ENCODE measurements at regions not wholly inside any gene's neighbourhood (a gene's known extent, or its start where the extent isn't known, plus 50 kb on each side); places are given as distances from the start of the nearest gene placed in this dataset.
"Not testable (repeated sequence)": the region's sequence is repeated elsewhere in the genome, so short reads cannot be mapped to it uniquely, and the experiment has no call there.

DNA sequence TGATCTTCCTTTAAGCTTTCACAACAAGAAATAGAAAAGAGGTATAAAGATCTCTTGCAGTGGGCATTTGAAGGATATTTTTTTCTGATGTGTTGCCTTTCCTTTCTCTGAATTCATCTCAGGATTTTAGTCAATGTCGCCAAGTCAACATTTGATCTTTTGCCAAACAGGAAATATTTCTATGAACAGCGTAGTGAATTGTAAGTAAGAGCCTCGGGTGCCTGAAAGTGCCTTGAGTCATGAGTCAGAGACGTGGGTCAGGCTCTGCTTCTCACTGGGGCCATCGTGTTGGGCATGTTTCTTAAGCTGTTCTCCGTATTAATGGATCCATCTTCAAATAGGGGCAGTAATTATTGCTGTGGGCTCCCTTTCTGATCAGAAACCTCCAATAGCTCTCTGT lies 471.4 kb upstream of the AMELY start:
- Histone ChIP-seq H3K27me3 (ENCODE audit: insufficient read depth, low read length) (no peaks in the 10 kb centered on the region), H3K4me3 (ENCODE audit: low read length) (no peak overlapping the region), H3K9me3 (ENCODE audit: low read depth, low read length) (no peaks in the 10 kb centered on the region), H3K4me1 (ENCODE audit: insufficient read depth, low read length) (no peaks in the 10 kb centered on the region)

DNA sequence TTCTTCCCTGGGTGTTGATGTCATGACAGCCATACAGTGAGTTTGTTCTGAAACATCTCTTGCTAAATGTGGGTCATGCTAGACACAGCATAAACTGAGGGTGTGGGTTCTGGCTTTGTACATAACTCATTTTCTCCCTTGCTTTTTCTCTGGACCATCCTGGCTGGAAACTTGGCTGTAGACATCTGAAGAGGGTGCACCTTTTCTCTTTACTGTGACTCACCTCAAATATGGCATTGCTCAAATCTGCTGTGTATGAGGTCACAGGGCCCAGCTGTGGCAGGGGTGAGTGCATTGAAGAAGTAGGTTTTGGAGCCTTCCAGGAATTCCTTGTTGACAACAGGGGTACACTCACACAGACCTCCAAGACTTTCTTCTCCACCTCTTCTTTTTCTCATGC lies 465.5 kb upstream of the AMELY start:
- no peak overlapping the region for H3K4me3 ChIP-seq (ENCODE audit: low read length)
- H3K27me3 ChIP-seq (ENCODE audit: insufficient read depth, low read length): no peaks in the 10 kb centered on the region
- H3K4me1 ChIP-seq (ENCODE audit: insufficient read depth, low read length): no peaks in the 10 kb centered on the region
- no peaks in the 10 kb centered on the region for H3K9me3 ChIP-seq (ENCODE audit: low read depth, low read length)

DNA sequence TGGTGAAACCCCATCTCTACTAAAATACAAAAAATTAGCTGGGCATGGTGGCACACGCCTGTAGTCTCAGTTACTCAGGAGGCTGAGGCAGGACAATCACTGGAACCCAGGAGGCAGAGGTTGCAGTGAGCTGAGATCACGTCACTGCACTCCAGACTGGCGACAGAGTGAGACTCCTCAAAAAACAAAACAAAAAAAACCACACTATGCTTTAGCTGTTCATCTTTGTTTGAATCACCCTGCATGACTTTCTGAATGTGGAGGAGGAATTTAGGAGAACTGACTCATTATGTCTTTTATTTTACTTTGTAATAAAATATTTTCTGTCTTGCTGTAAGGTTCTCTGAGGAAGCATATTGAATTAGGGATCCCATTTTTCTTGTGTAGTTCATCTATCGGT lies 462.9 kb upstream of the AMELY start:
- H3K9me3 ChIP-seq (ENCODE audit: low read depth, low read length): not testable (repeated sequence)

DNA sequence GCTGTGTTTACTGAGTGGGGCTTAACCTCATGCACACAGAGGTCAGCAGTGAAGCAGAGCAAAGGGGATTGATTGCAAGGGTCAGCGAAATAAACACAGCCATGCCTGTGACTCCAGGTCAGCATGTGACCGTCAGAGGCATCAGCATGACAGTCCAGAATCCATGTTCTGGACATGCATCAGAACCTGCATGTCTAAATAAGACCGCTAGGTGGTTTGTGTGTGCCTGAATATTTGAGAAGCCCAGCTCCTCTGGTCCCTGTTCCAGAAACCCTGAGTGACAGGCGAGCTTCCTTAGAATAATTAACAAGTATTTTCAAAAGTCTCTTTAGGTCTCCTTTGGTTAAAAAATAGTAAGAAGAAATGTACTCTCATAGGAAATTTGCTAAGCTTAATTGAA lies 460.4 kb upstream of the AMELY start:
- not testable (repeated sequence) for H3K4me1 ChIP-seq (ENCODE audit: insufficient read depth, low read length); H3K27me3 ChIP-seq (ENCODE audit: insufficient read depth, low read length); H3K9me3 ChIP-seq (ENCODE audit: low read depth, low read length); H3K4me3 ChIP-seq (ENCODE audit: low read length)

More for the DNA sequence above, 462.9 kb upstream of the AMELY start:
- not testable (repeated sequence) for H3K27me3 ChIP-seq (ENCODE audit: insufficient read depth, low read length); H3K4me1 ChIP-seq (ENCODE audit: insufficient read depth, low read length); H3K4me3 ChIP-seq (ENCODE audit: low read length)

DNA sequence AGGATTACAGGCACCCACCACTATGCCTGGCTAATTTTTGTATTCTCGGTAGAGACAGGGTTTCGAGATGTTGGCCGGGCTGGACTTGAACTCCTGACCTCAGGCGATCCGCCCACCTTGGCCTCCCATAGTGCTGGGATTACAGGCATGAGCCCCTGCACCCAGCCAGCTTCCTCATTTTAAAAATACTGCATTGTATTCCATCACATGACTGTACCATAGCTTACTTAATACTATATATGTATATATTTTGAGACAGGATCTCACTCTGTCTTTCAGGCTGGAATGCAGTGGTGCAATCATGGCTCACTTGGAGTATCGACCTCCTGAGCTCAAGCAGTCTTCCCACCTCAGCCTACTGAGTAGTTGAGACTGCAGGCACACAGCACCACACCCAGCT lies 459.5 kb upstream of the AMELY start:
- H3K9me3 ChIP-seq (ENCODE audit: low read depth, low read length); H3K4me1 ChIP-seq (ENCODE audit: insufficient read depth, low read length); H3K27me3 ChIP-seq (ENCODE audit: insufficient read depth, low read length); H3K4me3 ChIP-seq (ENCODE audit: low read length): not testable (repeated sequence)

DNA sequence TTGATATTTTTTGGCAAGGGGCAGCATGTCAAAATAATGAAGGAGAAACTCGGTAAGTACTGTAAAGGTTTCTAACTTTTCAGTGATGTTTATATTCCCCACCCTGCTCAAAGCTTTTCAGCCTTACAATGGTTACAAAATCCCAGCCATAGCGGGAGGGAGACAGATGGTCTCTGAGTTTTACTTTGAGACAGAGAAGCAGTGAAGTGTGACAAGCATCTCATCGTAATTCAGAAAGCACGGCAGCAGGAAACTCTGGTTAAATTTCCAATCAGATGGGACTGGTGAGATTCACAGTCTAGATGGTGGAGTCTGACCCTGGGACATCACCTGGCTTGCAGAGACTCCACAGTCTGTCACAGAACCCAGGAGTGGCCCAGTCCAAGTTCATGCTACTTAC lies 448.0 kb upstream of the AMELY start:
- H3K4me1 ChIP-seq (ENCODE audit: insufficient read depth, low read length): no peaks in the 10 kb centered on the region
- no peaks in the 10 kb centered on the region for H3K9me3 ChIP-seq (ENCODE audit: low read depth, low read length)
- no peaks in the 10 kb centered on the region for H3K27me3 ChIP-seq (ENCODE audit: insufficient read depth, low read length)
- no peak overlapping the region for H3K4me3 ChIP-seq (ENCODE audit: low read length)

DNA sequence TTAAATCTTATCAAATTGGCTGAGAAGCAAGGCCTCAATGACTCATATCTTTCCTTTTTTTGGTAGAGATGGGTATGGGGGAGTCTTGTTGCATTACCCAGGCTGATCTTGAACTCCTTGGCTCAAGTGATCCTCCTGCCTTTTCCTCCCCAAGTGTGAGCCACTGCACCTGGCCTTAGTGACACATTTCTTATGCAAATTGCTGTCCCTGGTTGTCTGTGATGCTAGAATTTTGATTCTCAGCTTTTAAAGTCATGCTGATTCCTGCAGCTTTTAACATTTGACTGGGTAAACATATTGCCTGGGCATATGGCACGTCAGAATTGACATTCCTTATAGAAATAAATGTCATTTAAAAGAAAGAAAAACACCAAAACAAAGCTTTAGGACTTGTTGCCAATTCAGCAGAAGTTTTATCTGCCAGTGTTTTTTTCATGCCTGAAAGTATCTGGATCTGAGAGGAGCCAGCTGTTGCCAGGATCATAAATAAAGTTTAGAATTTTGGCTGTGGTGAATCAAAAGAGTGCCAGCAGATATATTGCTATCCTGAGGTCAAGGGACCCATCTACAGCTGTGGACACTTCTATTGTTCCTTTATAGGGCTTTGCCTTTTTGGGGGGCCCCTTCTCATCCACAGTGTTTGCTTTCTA lies 446.7 kb upstream of the AMELY start:
- Histone ChIP-seq H3K4me1 (ENCODE audit: insufficient read depth, low read length) (no peaks in the 10 kb centered on the region), H3K9me3 (ENCODE audit: low read depth, low read length) (no peaks in the 10 kb centered on the region), H3K27me3 (ENCODE audit: insufficient read depth, low read length) (no peaks in the 10 kb centered on the region), H3K4me3 (ENCODE audit: low read length) (no peak overlapping the region)

DNA sequence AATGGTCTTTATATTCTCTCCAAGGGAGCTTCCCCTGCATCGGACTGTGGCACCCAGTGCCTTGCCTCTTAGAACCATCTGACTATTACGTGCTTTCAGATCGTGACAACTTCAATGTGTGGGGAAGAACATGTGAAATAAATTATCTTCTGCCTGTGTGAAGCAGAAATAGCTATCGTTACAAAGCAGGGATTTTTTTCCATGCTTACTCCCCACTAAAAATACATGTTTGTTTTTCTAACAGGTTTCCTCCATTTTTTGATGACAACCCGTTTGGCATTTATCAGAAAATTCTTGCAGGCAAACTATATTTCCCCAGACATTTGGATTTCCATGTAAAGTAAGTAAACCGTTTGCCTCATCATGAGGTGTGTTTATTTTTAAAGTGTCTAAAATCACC lies 444.3 kb upstream of the AMELY start:
- H3K27me3 ChIP-seq (ENCODE audit: insufficient read depth, low read length); H3K4me3 ChIP-seq (ENCODE audit: low read length); H3K4me1 ChIP-seq (ENCODE audit: insufficient read depth, low read length); H3K9me3 ChIP-seq (ENCODE audit: low read depth, low read length): not testable (repeated sequence)

DNA sequence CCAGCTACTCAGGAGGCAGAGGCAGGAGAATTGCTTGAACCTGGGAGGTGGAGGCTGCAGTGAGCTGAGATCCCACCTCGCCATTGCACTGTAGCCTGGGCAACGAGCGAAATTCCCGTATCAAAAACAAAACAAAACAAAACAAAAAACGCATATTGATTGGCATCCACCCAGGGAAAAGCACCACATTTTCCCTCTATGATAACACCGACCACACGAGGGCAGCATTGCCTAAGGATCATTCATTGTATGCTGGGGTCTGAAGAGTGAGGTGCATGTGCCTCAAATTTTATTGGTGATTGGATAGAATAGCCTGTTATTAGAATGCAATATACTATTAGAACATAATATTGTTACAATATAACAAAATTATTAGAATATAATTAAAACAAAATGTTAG lies 433.1 kb upstream of the AMELY start:
- Histone ChIP-seq H3K4me3 (ENCODE audit: low read length) (no peak overlapping the region), H3K9me3 (ENCODE audit: low read depth, low read length) (no peaks in the 10 kb centered on the region), H3K4me1 (ENCODE audit: insufficient read depth, low read length) (peaks cover 9% of the 10 kb centered on the region), H3K27me3 (ENCODE audit: insufficient read depth, low read length) (no peaks in the 10 kb centered on the region)

DNA sequence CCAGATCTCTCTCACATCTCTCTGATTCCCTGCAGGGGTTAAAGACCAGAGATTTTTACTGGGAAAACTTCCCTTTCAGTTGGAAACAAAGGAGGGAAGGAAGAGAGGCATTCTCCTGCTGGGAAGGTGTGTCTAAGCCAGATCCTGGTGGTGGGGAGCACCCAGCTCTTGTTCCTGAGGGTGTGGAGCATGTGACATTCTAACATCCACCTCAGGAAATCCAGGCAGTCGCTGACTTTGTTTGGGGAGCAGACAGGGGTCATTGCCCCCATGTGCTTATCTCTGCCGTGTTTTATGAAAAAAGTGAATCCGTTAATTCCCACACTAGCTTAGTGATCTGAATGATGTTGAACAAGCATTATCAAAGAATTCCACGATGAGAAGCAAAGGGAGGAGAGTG lies 431.7 kb upstream of the AMELY start:
- H3K4me3 ChIP-seq (ENCODE audit: low read length): no peak overlapping the region
- no peaks in the 10 kb centered on the region for H3K27me3 ChIP-seq (ENCODE audit: insufficient read depth, low read length)
- H3K9me3 ChIP-seq (ENCODE audit: low read depth, low read length): no peaks in the 10 kb centered on the region
- peaks cover 17% of the 10 kb centered on the region for H3K4me1 ChIP-seq (ENCODE audit: insufficient read depth, low read length)

DNA sequence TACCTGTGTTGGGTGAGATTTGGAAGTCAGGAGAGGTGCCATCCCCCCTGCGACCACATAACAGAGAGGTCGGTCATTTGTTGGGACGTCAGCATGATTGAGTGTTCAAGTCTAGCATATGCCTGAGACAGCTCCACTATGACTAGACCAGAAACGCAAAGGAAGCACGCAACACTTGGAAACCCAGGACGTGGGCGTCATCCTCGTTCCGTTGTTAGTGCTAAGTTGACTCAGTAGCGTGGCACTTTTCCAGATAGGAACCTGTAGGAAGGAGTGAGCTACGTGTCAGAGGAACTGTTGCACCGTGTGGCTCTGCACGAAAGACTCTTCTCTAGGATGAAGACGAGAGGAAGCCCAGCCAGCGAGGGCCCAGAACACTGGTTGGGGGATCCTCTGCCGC lies 431.2 kb upstream of the AMELY start:
- H3K9me3 ChIP-seq (ENCODE audit: low read depth, low read length); H3K4me3 ChIP-seq (ENCODE audit: low read length); H3K27me3 ChIP-seq (ENCODE audit: insufficient read depth, low read length): not testable (repeated sequence)
- H3K4me1 ChIP-seq (ENCODE audit: insufficient read depth, low read length): peaks cover 17% of the 10 kb centered on the region

DNA sequence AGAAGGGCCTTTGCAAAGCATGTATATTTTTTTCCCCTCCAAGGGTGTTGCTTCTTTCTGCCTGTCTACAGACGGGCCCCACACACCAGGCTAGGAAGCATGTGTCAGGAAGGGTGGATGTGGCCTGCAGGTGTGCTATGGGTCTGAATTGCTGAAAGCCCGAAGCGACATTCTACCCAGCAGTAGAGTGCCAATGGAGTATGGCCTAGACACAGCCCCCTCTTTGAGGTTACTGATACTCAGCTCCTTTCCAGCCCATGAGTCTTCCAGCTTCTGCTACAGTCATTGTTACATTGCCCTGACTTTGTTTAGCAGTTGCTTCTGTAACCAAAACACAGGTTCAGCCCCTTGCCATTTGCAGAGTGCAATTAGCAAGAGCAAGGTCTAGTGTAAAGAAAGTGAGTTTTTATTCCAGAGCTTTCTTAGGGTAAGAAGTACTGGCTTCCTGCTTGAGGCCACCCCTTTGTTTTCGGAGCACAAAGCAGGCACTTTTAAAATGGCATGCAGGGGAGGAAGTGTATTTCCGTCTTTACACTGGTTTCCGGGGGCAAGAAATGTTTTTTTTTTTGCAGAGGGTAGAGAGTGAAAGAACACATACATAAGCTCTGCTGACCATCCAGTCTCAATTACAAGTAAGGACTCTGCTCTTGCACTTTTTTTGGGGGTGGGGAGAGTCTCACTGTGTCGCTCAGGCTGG lies 428.0 kb upstream of the AMELY start:
- no peak overlapping the region for H3K4me3 ChIP-seq (ENCODE audit: low read length)

DNA sequence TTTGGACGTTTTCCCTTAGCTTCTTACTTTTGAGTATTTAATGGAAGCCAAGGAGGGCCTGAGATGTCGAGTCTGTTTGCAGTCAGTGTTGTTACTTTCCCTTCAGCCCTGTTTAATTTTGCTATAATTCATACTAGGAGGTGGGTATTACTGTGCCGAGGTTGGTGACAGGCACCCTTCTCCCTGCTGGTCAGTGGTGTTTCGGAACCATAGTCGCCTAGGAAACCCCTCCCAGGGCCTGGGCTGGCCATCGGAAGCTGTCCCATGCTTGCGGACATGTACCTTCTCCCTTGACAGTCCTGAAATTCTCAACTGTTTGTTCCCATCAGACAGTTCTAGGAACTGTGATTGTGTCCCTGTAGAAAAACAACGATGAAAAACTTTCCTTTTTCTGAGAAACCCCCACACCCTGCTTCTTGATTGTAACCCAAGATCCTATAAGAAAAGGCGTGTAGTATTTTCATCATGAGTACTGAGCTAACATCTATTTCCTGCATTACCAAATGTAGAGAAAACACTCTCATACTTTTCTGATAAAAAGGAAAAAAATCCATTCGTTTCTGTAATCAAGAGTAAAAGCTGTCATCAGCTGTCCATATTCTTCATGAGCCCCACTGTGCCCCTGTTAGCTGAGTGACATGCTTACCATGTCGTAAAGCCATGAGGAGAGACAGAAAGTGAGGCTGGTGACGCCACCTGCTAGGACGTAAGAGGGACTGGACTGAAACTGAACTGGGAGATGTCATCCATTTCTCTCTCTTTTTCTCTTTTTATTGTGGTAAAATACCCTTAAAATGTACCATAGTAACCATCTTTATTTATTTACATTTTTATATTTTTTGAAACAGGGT lies 424.7 kb upstream of the AMELY start:
- H3K4me3 ChIP-seq (ENCODE audit: low read length): no peak overlapping the region
- H3K27me3 ChIP-seq (ENCODE audit: insufficient read depth, low read length): no peaks in the 10 kb centered on the region
- H3K9me3 ChIP-seq (ENCODE audit: low read depth, low read length): no peaks in the 10 kb centered on the region
- H3K4me1 ChIP-seq (ENCODE audit: insufficient read depth, low read length): peaks cover 17% of the 10 kb centered on the region

More for the DNA sequence above, 428.0 kb upstream of the AMELY start:
- H3K4me1 ChIP-seq (ENCODE audit: insufficient read depth, low read length): peaks cover 17% of the 10 kb centered on the region
- H3K27me3 ChIP-seq (ENCODE audit: insufficient read depth, low read length): no peaks in the 10 kb centered on the region
- H3K9me3 ChIP-seq (ENCODE audit: low read depth, low read length): no peaks in the 10 kb centered on the region

DNA sequence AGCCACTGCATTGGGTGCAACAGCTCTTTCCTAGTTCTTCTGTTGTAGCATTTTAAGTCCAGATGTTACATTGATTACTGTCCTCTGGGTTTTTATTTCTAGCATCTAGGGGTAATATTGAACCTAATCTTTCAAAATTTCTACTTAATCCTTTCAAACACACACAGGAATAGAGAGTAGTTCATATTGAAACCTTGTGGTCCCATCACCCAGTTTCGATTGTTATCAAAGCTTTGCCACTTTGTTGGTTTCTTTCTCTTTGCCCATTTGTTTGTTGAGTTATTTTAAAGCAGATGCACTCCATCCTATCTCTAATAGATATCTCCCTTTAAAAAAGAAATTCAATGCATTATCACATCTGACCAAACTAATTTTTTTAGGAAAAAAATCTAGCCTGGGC lies 422.9 kb upstream of the AMELY start:
- Histone ChIP-seq H3K4me1 (ENCODE audit: insufficient read depth, low read length) (peaks cover 6% of the 10 kb centered on the region), H3K27me3 (ENCODE audit: insufficient read depth, low read length) (no peaks in the 10 kb centered on the region), H3K4me3 (ENCODE audit: low read length) (no peak overlapping the region), H3K9me3 (ENCODE audit: low read depth, low read length) (no peaks in the 10 kb centered on the region)

DNA sequence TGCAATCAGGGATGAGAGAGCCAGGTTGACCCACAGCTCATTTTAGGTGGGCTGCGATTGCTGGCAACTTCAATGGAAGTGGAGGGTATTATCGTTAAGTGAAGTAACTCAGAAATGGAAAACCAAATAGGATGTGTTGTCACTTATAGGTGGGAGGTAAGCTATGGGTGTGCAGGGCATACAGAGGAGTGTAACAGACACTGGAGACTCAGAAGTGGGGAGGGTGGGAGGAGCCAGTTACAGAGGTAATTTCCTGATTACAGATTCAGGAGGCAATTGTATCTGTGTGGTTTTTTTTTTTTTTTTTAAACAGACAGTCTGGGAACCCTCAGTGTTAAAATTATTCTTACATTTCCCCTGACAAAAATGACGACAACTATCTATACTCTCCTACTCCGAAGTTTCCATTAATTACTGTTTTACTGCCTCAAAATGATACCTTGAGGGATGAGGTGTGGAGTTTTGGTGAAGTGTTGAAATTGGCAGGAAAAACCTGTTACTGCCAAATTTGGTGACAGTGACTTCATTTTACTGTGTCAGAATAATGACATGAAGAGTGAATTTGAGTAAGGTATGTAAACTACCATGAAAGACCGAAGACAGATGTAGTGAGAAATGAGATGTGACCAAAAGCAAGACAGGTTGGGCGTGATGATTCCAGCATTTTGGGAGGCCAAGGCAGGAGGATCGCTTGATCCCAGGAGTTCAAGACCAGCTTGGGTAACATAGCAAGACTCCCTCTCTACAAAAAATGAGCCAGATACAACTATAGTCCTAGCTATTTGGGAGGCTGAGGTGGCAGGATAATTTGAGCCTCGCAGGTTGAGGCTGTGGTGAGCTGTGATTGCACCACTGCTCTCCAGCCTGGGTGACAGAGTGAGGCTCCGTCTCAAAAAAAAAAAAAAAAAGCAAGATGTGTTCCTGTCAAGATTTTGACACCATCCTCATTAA lies 415.0 kb upstream of the AMELY start:
- Histone ChIP-seq H3K4me1 (ENCODE audit: insufficient read depth, low read length) (peaks cover 8% of the 10 kb centered on the region), H3K9me3 (ENCODE audit: low read depth, low read length) (no peaks in the 10 kb centered on the region), H3K27me3 (ENCODE audit: insufficient read depth, low read length) (no peaks in the 10 kb centered on the region), H3K4me3 (ENCODE audit: low read length) (no peak overlapping the region)
